HFFc6 (cell line): ENCODE measurements at regions not wholly inside any gene's neighbourhood (a gene's known extent, or its start where the extent isn't known, plus 50 kb on each side); places are given as distances from the start of the nearest gene placed in this dataset.

ENCODE experiments used
- DNase-seq: peaks from one replicate; pipeline ENCODE4 v3.0.0-alpha.2; 2018
- H3K27ac Mint-ChIP-seq: 2 replicates; pipeline ENCODE4 v1.8.0; 2020; ENCODE audit warnings: mild to moderate bottlenecking, mixed read lengths
- H3K27me3 Mint-ChIP-seq: 2 replicates; pipeline ENCODE4 v1.8.0; 2021; ENCODE audit warnings: mild to moderate bottlenecking, moderate library complexity, mixed read lengths; ENCODE audit not compliant: insufficient read depth
- H3K36me3 Mint-ChIP-seq: 2 replicates; pipeline ENCODE4 v1.8.0; 2021; ENCODE audit warnings: low read depth, mixed read lengths
- H3K4me1 Mint-ChIP-seq: 2 replicates; pipeline ENCODE4 v1.8.0; 2020; ENCODE audit warnings: low read depth, mixed read lengths
- H3K4me3 Mint-ChIP-seq: 2 replicates; pipeline ENCODE4 v1.8.0; 2020; ENCODE audit warnings: mild to moderate bottlenecking, moderate library complexity, mixed read lengths
- H3K9me3 Mint-ChIP-seq: 2 replicates; pipeline ENCODE4 v1.8.0; 2020; ENCODE audit warnings: mild to moderate bottlenecking, mixed read lengths
- CTCF ChIP-seq: fragments of 200-600 bp; sonication (generic); IDR thresholded peaks from 2 replicates; pipeline ENCODE4 v1.5.0; 2021; ENCODE audit warnings: antibody characterized with exemption, mild to moderate bottlenecking

GRCh38 chr11:115843111-115843510 is 338.9 kb upstream of the CADM1 start:
- no peak for DNase-seq
- Mint-ChIP-seq H3K36me3 (0 out of 2 replicates have a peak, but pooled peaks cover 7% of the 10 kb centered on the region), H3K27ac (no peak overlapping the region), H3K4me1 (no peaks in the 10 kb centered on the region), H3K9me3 (peaks cover 37% of the 10 kb centered on the region), H3K4me3 (no peak overlapping the region), H3K27me3 (no peaks in the 10 kb centered on the region)
- TF ChIP-seq CTCF: no peak

- no peaks in the 10 kb centered on the region for H3K4me1 Mint-ChIP-seq
- H3K27ac Mint-ChIP-seq: no peak overlapping the region
- H3K36me3 Mint-ChIP-seq: peaks cover 5% of the 10 kb centered on the region; the same call in 1 of the 2 replicates
- H3K27me3 Mint-ChIP-seq: no peaks in the 10 kb centered on the region
- TF ChIP-seq CTCF: no peak
- DNase-seq: no peak
- peaks cover 50% of the 10 kb centered on the region for H3K9me3 Mint-ChIP-seq
- H3K4me3 Mint-ChIP-seq: no peak overlapping the region
Measured at GRCh38 chr11:115820026-115820425, 315.8 kb upstream of the CADM1 start.

- no peak overlapping the region for H3K4me3 Mint-ChIP-seq
- H3K9me3 Mint-ChIP-seq: peaks cover 58% of the 10 kb centered on the region
- no peak overlapping the region for H3K27ac Mint-ChIP-seq
- DNase-seq: no peak
- peaks cover 5% of the 10 kb centered on the region; the same call in 1 of the 2 replicates for H3K36me3 Mint-ChIP-seq
- no peaks in the 10 kb centered on the region for H3K27me3 Mint-ChIP-seq
- TF ChIP-seq CTCF: no peak
- H3K4me1 Mint-ChIP-seq: no peaks in the 10 kb centered on the region
Measured at GRCh38 chr11:115819014-115819413, 314.8 kb upstream of the CADM1 start.

GRCh38 chr11:115817844-115818468 is 313.7 kb upstream of the CADM1 start:
- peaks cover 5% of the 10 kb centered on the region; the same call in 1 of the 2 replicates for H3K36me3 Mint-ChIP-seq
- H3K4me3 Mint-ChIP-seq: no peak overlapping the region

GRCh38 chr11:115808351-115808940 is 304.2 kb upstream of the CADM1 start:
- H3K9me3 Mint-ChIP-seq: peaks cover 67% of the 10 kb centered on the region
- 0 out of 2 replicates have a peak, but pooled peaks cover 9% of the 10 kb centered on the region for H3K36me3 Mint-ChIP-seq
- TF ChIP-seq CTCF: no peak
- no peaks in the 10 kb centered on the region for H3K4me1 Mint-ChIP-seq
- DNase-seq: no peak
- no peaks in the 10 kb centered on the region; the same call in 1 of the 2 replicates for H3K27me3 Mint-ChIP-seq
- no peak overlapping the region for H3K27ac Mint-ChIP-seq
- no peak overlapping the region for H3K4me3 Mint-ChIP-seq

More at GRCh38 chr11:115817844-115818468, 313.7 kb upstream of the CADM1 start:
- no peak for DNase-seq
- H3K27me3 Mint-ChIP-seq: no peaks in the 10 kb centered on the region
- H3K9me3 Mint-ChIP-seq: peaks cover 65% of the 10 kb centered on the region
- no peak overlapping the region for H3K27ac Mint-ChIP-seq
- no peaks in the 10 kb centered on the region for H3K4me1 Mint-ChIP-seq
- no peak for TF ChIP-seq CTCF
